Sigmoid colon (tissue), 6 donors: ENCODE measurements at regions not wholly inside any gene's neighbourhood (a gene's known extent, or its start where the extent isn't known, plus 50 kb on each side); places are given as distances from the start of the nearest gene placed in this dataset.

ENCODE experiments used
- DNase-seq: peaks from one replicate; pipeline ENCODE4 v3.0.0-alpha.2; 2019
- H3K27ac ChIP-seq, 4 donors: fragments of 200-600 bp; sonication (generic); one replicate each; pipeline ENCODE4 v1.5.1; 2016 to 2019; ENCODE audit warnings: mild to moderate bottlenecking in 1 of 4
- H3K27me3 ChIP-seq, 3 donors: fragments of 200-600 bp; sonication (generic); one replicate each; pipeline ENCODE4 v1.5.1; 2019; ENCODE audit warnings: mild to moderate bottlenecking in 1 of 3
- H3K36me3 ChIP-seq, 4 donors: fragments of 200-600 bp; sonication (generic); one replicate each; pipeline ENCODE4 v1.5.1; 2016 to 2019
- H3K4me1 ChIP-seq, 4 donors: fragments of 200-600 bp; sonication (generic); one replicate each; pipeline ENCODE4 v1.5.1; 2017 to 2019
- H3K4me3 ChIP-seq, 4 donors: fragments of 200-600 bp; sonication (generic); one replicate each; pipeline ENCODE4 v1.5.1; 2017 to 2019; ENCODE audit warnings: mild to moderate bottlenecking in 2 of 4, moderate library complexity in 1 of 4
- H3K9me3 ChIP-seq, 4 donors: fragments of 200-600 bp in 3 of 4; sonication (generic) in 3 of 4; one replicate each; pipeline versions ENCODE4 v1.5.1 to v1.6.1; 2013 to 2019
- CTCF ChIP-seq, 4 experiments: fragments of 450-650 bp in 3 of 4; fragments of 200-600 bp in 1 of 4; IDR thresholded peaks; one replicate each; pipeline ENCODE4 v1.5.1; 2016 to 2019; ENCODE audit warnings: antibody characterized with exemption in 4 of 4, mild to moderate bottlenecking in 3 of 4, moderate library complexity in 2 of 4
- EP300 ChIP-seq, 4 donors: sonication (generic); formaldehyde crosslinking; IDR thresholded peaks; one replicate each; pipeline ENCODE4 v1.6.1; 2017; ENCODE audit warnings: antibody characterized with exemption in 4 of 4
- POLR2A ChIP-seq, 2 donors: fragments of 450-650 bp; IDR thresholded peaks; one replicate each; pipeline ENCODE4 v1.6.1; 2016; ENCODE audit warnings: antibody characterized with exemption in 2 of 2, mild to moderate bottlenecking in 2 of 2, moderate library complexity in 2 of 2
- POLR2AphosphoS5 ChIP-seq, 4 donors: sonication (generic); formaldehyde crosslinking; IDR thresholded peaks; one replicate each; pipeline ENCODE4 v1.6.1; 2017; ENCODE audit warnings: antibody characterized with exemption in 4 of 4
- WGBS, 2 donors: extraction: QIAGEN DNeasy Blood & Tissue Kit; methylation state at CpG; one replicate each; pipeline ENCODE4 v1.1.7; 2013; 5-methylcytosine and 5-hydroxymethylcytosine counted together
- intact Hi-C: fragments of 100-400 bp; cut with DNase I; formaldehyde crosslinking; loops from one replicate; pipeline ENCODE4 v1.15.1; 2023
- donor health status: healthy with polysubstance abuse.
- donor health status: healthy.

- Histone ChIP-seq H3K4me1 (peaks cover 0 to 14% (median 9%) of the 10 kb centered on the region in 4 donors), H3K27me3 (no peaks in the 10 kb centered on the region), H3K9me3 (no peaks in the 10 kb centered on the region), H3K4me3 (no peak overlapping the region), H3K27ac (no peak overlapping the region), H3K36me3 (no peaks in the 10 kb centered on the region)
- intact Hi-C loops: no loop called here
- WGBS, 2 donors: 82 to 91% methylated on average over 7 of the region's 7 CpGs
- TF ChIP-seq CTCF (IDR thresholded peaks at IDR 0.05) (no peak), EP300 (IDR thresholded peaks at IDR 0.05) (no peak)
- no peak for DNase-seq
Observed at GRCh38 chr5:68725905-68726683, 367.7 kb upstream of the SLC30A5 start.

- H3K4me1 ChIP-seq: peaks cover 0 to 16% (median 12%) of the 10 kb centered on the region in 4 donors
- no peaks in the 10 kb centered on the region for H3K9me3 ChIP-seq
- no peaks in the 10 kb centered on the region for H3K27me3 ChIP-seq
- DNase-seq: no peak
- H3K4me3 ChIP-seq: no peak overlapping the region
- no peaks in the 10 kb centered on the region for H3K36me3 ChIP-seq
- H3K27ac ChIP-seq: no peak overlapping the region
- WGBS, 2 donors: 88 to 92% methylated on average over 2 of the region's 2 CpGs
- TF ChIP-seq POLR2AphosphoS5 (IDR thresholded peaks at IDR 0.05): no peak
- no peak for TF ChIP-seq CTCF (IDR thresholded peaks at IDR 0.05)
- no peak for TF ChIP-seq EP300 (IDR thresholded peaks at IDR 0.05)
- no peak for TF ChIP-seq POLR2A (IDR thresholded peaks at IDR 0.05)
- intact Hi-C loops: no loop called here
Observed at GRCh38 chr5:68727931-68728330, 365.9 kb upstream of the SLC30A5 start.

- peak overlapping the region in 1 of 4 donors; percentile 76 for H3K27ac ChIP-seq
- TF ChIP-seq EP300 (IDR thresholded peaks at IDR 0.05): no peak
- no peak for TF ChIP-seq POLR2A (IDR thresholded peaks at IDR 0.05)
- TF ChIP-seq POLR2AphosphoS5 (IDR thresholded peaks at IDR 0.05): no peak
- TF ChIP-seq CTCF (IDR thresholded peaks at IDR 0.05): no peak
- intact Hi-C loops: no loop called here
Observed at GRCh38 chr5:68729678-68730077, 364.1 kb upstream of the SLC30A5 start.

GRCh38 chr5:68730220-68730978, 363.4 kb upstream of the SLC30A5 start:
- TF ChIP-seq POLR2A (IDR thresholded peaks at IDR 0.05) (no peak), EP300 (IDR thresholded peaks at IDR 0.05) (no peak), CTCF (IDR thresholded peaks at IDR 0.05) (no peak), POLR2AphosphoS5 (IDR thresholded peaks at IDR 0.05) (peak in 1 of 4 donors; percentile 46)
- Histone ChIP-seq H3K27ac (peak overlapping the region in 2 of 4 donors; percentile 43 to 76), H3K36me3 (no peaks in the 10 kb centered on the region), H3K27me3 (no peaks in the 10 kb centered on the region), H3K9me3 (no peaks in the 10 kb centered on the region), H3K4me3 (no peak overlapping the region), H3K4me1 (peaks cover 0 to 16% (median 12%) of the 10 kb centered on the region in 4 donors)
- 33 to 62% methylated on average over 7 of the region's 7 CpGs for WGBS, 2 donors
- intact Hi-C loops: no loop called here
- no peak for DNase-seq

More at GRCh38 chr5:68729678-68730077, 364.1 kb upstream of the SLC30A5 start:
- Histone ChIP-seq H3K4me3 (no peak overlapping the region), H3K27me3 (no peaks in the 10 kb centered on the region), H3K4me1 (peaks cover 0 to 16% (median 12%) of the 10 kb centered on the region in 4 donors), H3K9me3 (no peaks in the 10 kb centered on the region), H3K36me3 (no peaks in the 10 kb centered on the region)
- DNase-seq: no peak
- WGBS, 2 donors: 55 to 75% methylated on average over 4 of the region's 4 CpGs
